Omental fat pad (tissue), 3 donors: ENCODE measurements at regions not wholly inside any gene's neighbourhood (a gene's known extent, or its start where the extent isn't known, plus 50 kb on each side); places are given as distances from the start of the nearest gene placed in this dataset.

Source experiments
- ATAC-seq: fragments of 150-250 bp; one replicate; pipeline ENCODE4 v1.9.1; 2016; ENCODE audit warnings: mild to moderate bottlenecking, moderate library complexity; ENCODE audit not compliant: low FRiP score
- DNase-seq: peaks from one replicate; pipeline ENCODE4 v3.0.0-alpha.2; 2019; ENCODE audit warnings: low spot score
- TF ChIP-seq, protein P1 (sequence below), 3 donors: fragments of 450-650 bp; IDR thresholded peaks; one replicate each; pipeline ENCODE4 v1.5.1; 2016 to 2017; ENCODE audit warnings: antibody characterized with exemption in 3 of 3, mild to moderate bottlenecking in 3 of 3, moderate library complexity in 2 of 3

DNA sequence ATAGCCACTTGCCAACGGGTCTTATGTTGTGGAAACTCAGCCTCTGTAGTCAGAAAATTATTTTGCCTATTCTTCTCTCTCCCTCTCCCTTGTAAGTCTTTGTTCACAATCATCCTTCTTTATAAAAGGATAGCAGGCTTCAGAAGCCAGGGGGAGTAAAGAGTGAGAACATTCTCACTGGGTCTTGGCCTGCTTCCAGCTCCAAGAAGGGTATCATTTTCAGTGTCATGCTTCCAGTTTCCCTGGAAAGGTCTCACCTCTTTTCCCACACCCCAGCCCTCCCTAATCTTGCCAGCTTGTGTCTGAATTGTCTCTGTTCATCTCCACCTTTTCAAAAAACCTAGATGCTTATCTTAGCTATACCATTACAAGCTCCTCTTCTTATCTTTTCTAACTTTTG lies 346.2 kb upstream of the LRRC7 start:
- no peak for DNase-seq
- no peak for ATAC-seq
- TF ChIP-seq, protein P1, sequence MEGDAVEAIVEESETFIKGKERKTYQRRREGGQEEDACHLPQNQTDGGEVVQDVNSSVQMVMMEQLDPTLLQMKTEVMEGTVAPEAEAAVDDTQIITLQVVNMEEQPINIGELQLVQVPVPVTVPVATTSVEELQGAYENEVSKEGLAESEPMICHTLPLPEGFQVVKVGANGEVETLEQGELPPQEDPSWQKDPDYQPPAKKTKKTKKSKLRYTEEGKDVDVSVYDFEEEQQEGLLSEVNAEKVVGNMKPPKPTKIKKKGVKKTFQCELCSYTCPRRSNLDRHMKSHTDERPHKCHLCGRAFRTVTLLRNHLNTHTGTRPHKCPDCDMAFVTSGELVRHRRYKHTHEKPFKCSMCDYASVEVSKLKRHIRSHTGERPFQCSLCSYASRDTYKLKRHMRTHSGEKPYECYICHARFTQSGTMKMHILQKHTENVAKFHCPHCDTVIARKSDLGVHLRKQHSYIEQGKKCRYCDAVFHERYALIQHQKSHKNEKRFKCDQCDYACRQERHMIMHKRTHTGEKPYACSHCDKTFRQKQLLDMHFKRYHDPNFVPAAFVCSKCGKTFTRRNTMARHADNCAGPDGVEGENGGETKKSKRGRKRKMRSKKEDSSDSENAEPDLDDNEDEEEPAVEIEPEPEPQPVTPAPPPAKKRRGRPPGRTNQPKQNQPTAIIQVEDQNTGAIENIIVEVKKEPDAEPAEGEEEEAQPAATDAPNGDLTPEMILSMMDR (IDR thresholded peaks at IDR 0.05), result no peak

DNA sequence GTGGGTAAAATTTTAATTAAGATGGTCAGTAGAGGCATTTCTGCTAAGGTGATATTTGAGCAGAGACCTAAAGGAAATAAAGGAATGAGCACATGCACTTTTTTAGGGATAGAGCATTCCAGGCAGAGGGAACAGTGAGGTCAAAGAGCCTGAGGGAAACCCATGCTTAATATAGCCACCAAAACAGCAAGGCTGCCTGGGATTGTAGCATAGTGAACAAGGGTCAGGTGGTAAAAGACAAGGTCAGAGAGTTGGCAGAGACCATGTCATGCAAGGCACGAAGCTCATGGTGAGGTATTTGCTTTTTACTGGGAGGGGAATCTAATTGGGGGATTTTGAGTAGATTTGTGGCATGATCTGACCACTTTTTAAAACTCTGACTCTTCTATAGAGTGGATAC lies 344.6 kb upstream of the LRRC7 start:
- ATAC-seq (no peak), DNase-seq (no peak)
- TF ChIP-seq, protein P1 (IDR thresholded peaks at IDR 0.05), result no peak

DNA sequence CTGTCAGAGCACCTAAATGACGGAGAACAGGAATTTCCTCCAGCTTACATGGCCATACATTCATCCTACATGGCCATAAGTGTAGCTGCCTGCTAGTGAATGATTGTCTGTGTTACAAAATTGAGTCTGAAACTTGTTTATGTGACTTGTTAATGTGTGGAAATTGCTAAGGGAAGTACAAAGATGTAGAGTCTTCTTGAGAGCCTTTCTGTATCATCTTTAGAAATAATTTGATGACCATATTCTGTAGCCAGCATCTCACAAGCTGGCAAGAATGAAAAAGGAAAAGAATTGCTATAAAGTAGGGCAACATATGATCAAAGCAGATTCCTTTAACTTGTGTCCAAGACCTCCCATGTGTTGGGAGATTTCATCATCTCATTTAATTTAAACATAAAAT lies 339.2 kb upstream of the LRRC7 start:
- no peak for ATAC-seq
- TF ChIP-seq, protein P1 (IDR thresholded peaks at IDR 0.05), result no peak
- no peak for DNase-seq

DNA sequence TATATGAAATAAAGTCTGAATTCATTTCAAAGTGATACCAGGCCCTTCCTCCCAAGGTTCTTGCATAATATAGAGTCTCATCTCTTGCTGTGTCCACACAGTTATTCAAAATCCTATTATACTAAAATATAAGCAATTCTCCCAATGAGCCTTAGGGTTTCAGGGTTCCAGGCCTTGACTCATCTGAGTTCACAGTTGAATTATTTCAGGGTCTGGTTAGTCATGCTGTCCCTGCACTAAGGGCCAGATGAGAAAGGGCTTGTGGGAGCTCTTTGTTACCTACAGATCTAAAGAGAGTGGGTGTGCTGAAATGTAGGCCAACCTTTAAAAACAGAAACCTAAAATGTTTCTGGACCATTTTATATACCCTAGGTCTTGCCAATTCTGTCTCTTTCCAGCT lies 337.5 kb upstream of the LRRC7 start:
- TF ChIP-seq, protein P1 (IDR thresholded peaks at IDR 0.05), result no peak
- DNase-seq (no peak), ATAC-seq (no peak)

DNA sequence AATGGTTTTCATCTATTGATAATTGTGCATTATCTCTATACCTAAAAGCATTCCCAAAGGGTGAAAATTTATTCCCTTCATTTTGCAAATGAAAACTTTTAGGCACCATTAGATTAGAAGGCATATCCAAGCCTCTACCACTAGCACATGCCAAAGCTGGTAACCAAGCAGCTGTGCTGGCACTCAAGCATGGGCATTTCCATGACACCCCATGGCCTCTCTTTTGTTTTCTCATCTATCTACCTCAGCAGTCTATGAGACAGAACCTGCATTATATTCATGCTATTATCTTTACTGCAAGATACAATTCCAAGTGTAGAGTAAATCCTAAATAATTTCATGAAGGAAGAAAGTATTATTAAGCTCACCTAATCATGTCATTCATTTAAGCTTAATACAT lies 334.3 kb upstream of the LRRC7 start:
- DNase-seq, result no peak
- ATAC-seq, result no peak
- TF ChIP-seq, protein P1 (IDR thresholded peaks at IDR 0.05), result no peak

DNA sequence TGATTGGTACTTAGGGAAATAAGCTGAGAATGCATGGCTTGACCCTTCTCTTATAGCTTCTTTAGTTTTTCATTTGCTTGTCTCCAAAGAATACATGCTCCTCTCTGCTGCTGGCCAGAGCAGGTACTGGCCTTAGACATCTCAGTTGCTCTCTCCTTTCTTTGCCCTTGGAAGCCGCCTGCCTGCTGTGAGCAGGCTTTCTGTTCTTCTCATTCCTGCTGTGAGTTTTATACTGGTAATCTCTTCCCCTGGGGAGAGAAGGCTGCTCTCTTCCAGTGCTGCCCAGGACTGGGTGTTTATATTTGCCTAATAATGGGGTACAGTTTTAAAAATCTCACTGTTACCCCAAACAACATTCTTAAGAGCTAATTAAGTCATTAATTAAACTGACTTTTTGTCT lies 323.5 kb upstream of the LRRC7 start:
- ATAC-seq (no peak), DNase-seq (no peak)
- TF ChIP-seq, protein P1 (IDR thresholded peaks at IDR 0.05), result no peak

DNA sequence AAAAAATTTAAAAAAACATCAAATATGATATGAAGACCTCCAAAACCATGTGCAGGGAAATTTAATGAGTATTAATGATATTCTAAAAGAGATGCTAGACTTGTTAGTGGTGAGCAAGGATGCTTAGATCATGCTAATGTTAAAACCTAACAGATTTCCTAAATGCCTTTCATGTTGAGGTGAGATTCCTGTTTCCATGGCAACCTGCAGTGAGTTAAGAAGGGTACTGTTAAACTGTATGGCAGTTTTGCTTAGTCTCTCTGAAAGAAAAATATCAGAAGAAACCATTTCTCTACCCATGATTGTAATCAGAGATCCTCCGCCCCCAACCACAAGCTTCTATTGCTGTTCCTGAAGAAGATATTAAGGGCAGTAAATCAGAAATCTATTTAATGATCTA lies 321.6 kb upstream of the LRRC7 start:
- TF ChIP-seq, protein P1 (IDR thresholded peaks at IDR 0.05), result no peak
- no peak for ATAC-seq
- no peak for DNase-seq
